ENCODE measurements at regions not wholly inside any gene's neighbourhood (a gene's known extent, or its start where the extent isn't known, plus 50 kb on each side); places are given as distances from the start of the nearest gene placed in this dataset.

GRCh38 chr2:125373293-125373692 lies 1282.7 kb upstream of the GYPC start:
- TF ChIP-seq CTCF (conservative IDR thresholded peaks at IDR 0.05; ENCODE audit: low read length), result no peak
- TF ChIP-seq EZH2phosphoT487 (IDR thresholded peaks at IDR 0.05; ENCODE audit: borderline replicate concordance), result no peak

Data from Loucy (cell line).